Natural killer cell (primary cell): ENCODE measurements at regions not wholly inside any gene's neighbourhood (a gene's known extent, or its start where the extent isn't known, plus 50 kb on each side); places are given as distances from the start of the nearest gene placed in this dataset.

ENCODE experiments used
- ATAC-seq, 3 donors: fragments of 150-1000 bp in 2 of 3; fragments of 200-7000 bp in 1 of 3; cut with Tn5 transposase; 1 replicate in 1 of 3; 2 replicates in 2 of 3; pipeline ENCODE4 v1.10.0; 2021; ENCODE audit warnings: mild to moderate bottlenecking in 2 of 3, moderate library complexity in 2 of 3
- DNase-seq, 2 donors: peaks; one replicate each; pipeline versions ENCODE4 v3.0.0 to v3.0.0-alpha.2; 2013 to 2021; ENCODE audit warnings: mixed read lengths in 1 of 2
- H3K27ac ChIP-seq: one replicate; pipeline ENCODE4 v1.5.1; 2013; ENCODE audit warnings: mild to moderate bottlenecking, low read length
- H3K27me3 ChIP-seq: one replicate; pipeline ENCODE4 v1.6.1; 2013; ENCODE audit warnings: low read length; ENCODE audit not compliant: control insufficient read depth, insufficient read depth
- H3K36me3 ChIP-seq: one replicate; pipeline ENCODE4 v1.6.1; 2013; ENCODE audit warnings: low read length; ENCODE audit not compliant: control insufficient read depth, insufficient read depth
- H3K4me1 ChIP-seq: one replicate; pipeline ENCODE4 v1.6.1; 2013; ENCODE audit warnings: low read length; ENCODE audit not compliant: control insufficient read depth, insufficient read depth
- H3K4me3 ChIP-seq: one replicate; pipeline ENCODE4 v1.5.1; 2013; ENCODE audit warnings: low read length
- H3K9me3 ChIP-seq: one replicate; pipeline ENCODE4 v1.6.1; 2013; ENCODE audit warnings: low read length; ENCODE audit not compliant: control insufficient read depth, insufficient read depth
- H3K27ac Mint-ChIP-seq, 2 donors: one replicate each; pipeline ENCODE4 v1.8.0; 2022; ENCODE audit warnings: mild to moderate bottlenecking in 2 of 2, mixed read lengths in 2 of 2, moderate library complexity in 1 of 2
- H3K27me3 Mint-ChIP-seq, 2 donors: one replicate each; pipeline ENCODE4 v1.8.0; 2022; ENCODE audit warnings: low read depth in 2 of 2, mixed read lengths in 2 of 2
- H3K36me3 Mint-ChIP-seq: one replicate; pipeline ENCODE4 v1.8.0; 2022; ENCODE audit warnings: mixed read lengths
- H3K4me1 Mint-ChIP-seq, 2 donors: one replicate each; pipeline ENCODE4 v1.8.0; 2022; ENCODE audit warnings: mixed read lengths in 2 of 2
- H3K4me3 Mint-ChIP-seq: one replicate; pipeline ENCODE4 v1.8.0; 2022; ENCODE audit warnings: mild to moderate bottlenecking, moderate library complexity, mixed read lengths
- H3K9me3 Mint-ChIP-seq, 2 donors: one replicate each; pipeline ENCODE4 v1.8.0; 2022; ENCODE audit warnings: mixed read lengths in 2 of 2
- WGBS: methylation state at CpG from one replicate; pipeline ENCODE4 v1.1.7; 2013; ENCODE audit warnings: missing lambda C conversion rate; ENCODE audit not compliant: insufficient coverage; 5-methylcytosine and 5-hydroxymethylcytosine counted together
- intact Hi-C: fragments of 100-400 bp; cut with micrococcal nuclease; formaldehyde crosslinking; loops from one replicate; pipeline ENCODE4 v1.14.2; 2022
- TF ChIP-seq, protein P1 (sequence below): fragments of 200-600 bp; IDR thresholded peaks from one replicate; pipeline ENCODE4 v1.8.0; 2022; ENCODE audit warnings: antibody characterized with exemption

DNA sequence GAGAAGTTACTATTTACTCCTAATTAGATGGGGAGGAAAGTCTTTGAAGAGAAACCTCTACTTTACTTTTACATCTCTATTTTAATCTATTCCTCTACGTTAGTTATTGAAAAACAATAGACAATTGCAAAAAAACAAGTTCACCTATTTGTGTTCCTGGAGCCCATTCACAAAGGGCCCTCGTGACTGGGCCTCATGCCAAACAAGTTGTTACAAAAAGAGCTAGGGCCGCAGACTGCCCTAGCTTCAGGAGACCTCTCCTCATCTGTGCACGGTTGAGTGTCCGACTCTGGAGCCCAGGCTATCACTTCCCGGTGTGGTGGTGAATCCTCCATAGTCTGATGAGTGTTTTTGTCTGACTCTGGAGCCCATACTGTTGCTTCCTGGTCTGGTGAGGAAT lies 190.9 kb downstream of the ZNF486 start:
- H3K27ac Mint-ChIP-seq = no peak overlapping the region
- no peak for ATAC-seq
- no peak overlapping the region for H3K4me3 Mint-ChIP-seq
- Histone ChIP-seq H3K36me3 (no peaks in the 10 kb centered on the region), H3K9me3 (peaks cover 3% of the 10 kb centered on the region), H3K27me3 (no peaks in the 10 kb centered on the region), H3K4me1 (no peaks in the 10 kb centered on the region), H3K27ac (no peak overlapping the region), H3K4me3 (no peak overlapping the region)
- TF ChIP-seq, protein P1, sequence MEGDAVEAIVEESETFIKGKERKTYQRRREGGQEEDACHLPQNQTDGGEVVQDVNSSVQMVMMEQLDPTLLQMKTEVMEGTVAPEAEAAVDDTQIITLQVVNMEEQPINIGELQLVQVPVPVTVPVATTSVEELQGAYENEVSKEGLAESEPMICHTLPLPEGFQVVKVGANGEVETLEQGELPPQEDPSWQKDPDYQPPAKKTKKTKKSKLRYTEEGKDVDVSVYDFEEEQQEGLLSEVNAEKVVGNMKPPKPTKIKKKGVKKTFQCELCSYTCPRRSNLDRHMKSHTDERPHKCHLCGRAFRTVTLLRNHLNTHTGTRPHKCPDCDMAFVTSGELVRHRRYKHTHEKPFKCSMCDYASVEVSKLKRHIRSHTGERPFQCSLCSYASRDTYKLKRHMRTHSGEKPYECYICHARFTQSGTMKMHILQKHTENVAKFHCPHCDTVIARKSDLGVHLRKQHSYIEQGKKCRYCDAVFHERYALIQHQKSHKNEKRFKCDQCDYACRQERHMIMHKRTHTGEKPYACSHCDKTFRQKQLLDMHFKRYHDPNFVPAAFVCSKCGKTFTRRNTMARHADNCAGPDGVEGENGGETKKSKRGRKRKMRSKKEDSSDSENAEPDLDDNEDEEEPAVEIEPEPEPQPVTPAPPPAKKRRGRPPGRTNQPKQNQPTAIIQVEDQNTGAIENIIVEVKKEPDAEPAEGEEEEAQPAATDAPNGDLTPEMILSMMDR = no peak
- H3K36me3 Mint-ChIP-seq = no peaks in the 10 kb centered on the region
- WGBS = 95% methylated on average over 6 of the region's 6 CpGs
- H3K9me3 Mint-ChIP-seq = peaks cover 12 to 24% of the 10 kb centered on the region in 2 donors
- no peak for DNase-seq
- no peaks in the 10 kb centered on the region for H3K4me1 Mint-ChIP-seq
- no peaks in the 10 kb centered on the region for H3K27me3 Mint-ChIP-seq
- intact Hi-C loops = no loop called here

DNA sequence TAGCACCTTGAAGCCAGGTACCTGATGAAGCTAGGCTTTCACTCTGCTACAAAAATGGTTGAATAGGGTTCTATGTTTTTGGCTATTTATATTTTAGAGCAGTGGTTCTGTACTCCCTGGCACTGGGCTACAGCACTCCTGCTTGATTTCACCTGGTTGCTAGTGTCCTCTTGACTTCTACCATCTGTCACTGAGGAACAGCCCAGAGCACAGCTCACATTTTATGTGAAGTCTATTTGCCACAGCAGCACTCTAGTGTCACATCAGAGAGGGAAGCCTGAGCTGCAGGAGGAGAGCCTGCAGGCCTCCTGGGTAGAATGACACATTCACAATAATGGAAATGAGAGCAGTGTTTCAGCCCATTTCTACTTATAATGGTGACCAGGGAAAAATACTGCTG lies 184.2 kb downstream of the ZNF486 start:
- ATAC-seq = no peak

GRCh38 chr19:20349206-20349605 lies 182.2 kb downstream of the ZNF486 start:
- no peak overlapping the region for H3K27ac Mint-ChIP-seq
- no peaks in the 10 kb centered on the region for H3K4me1 ChIP-seq
- H3K9me3 Mint-ChIP-seq = peaks cover 0 to 2% of the 10 kb centered on the region in 2 donors
- WGBS = 100% methylated on average over 2 of the region's 2 CpGs
- H3K4me3 Mint-ChIP-seq = no peak overlapping the region
- H3K9me3 ChIP-seq = peaks cover 3% of the 10 kb centered on the region
- intact Hi-C loops = no loop called here
- no peaks in the 10 kb centered on the region for H3K36me3 Mint-ChIP-seq
- no peaks in the 10 kb centered on the region for H3K4me1 Mint-ChIP-seq
- no peak overlapping the region for H3K4me3 ChIP-seq
- DNase-seq = no peak
- no peak for ATAC-seq
- no peaks in the 10 kb centered on the region for H3K27me3 ChIP-seq
- H3K27ac ChIP-seq = no peak overlapping the region
- no peaks in the 10 kb centered on the region for H3K36me3 ChIP-seq
- H3K27me3 Mint-ChIP-seq = no peaks in the 10 kb centered on the region
- TF ChIP-seq, protein P1 = no peak

More for the DNA sequence above, 184.2 kb downstream of the ZNF486 start:
- no peak for DNase-seq
- H3K27ac Mint-ChIP-seq = no peak overlapping the region
- no peaks in the 10 kb centered on the region for H3K36me3 ChIP-seq
- H3K4me3 ChIP-seq = no peak overlapping the region
- no peaks in the 10 kb centered on the region for H3K27me3 ChIP-seq
- TF ChIP-seq, protein P1 = no peak
- H3K36me3 Mint-ChIP-seq = no peaks in the 10 kb centered on the region
- H3K4me3 Mint-ChIP-seq = no peak overlapping the region
- no peak overlapping the region for H3K27ac ChIP-seq
- no peaks in the 10 kb centered on the region for H3K4me1 Mint-ChIP-seq
- peaks cover 3% of the 10 kb centered on the region for H3K9me3 ChIP-seq
- intact Hi-C loops = no loop called here
- peaks cover 0 to 2% of the 10 kb centered on the region in 2 donors for H3K9me3 Mint-ChIP-seq
- H3K4me1 ChIP-seq = no peaks in the 10 kb centered on the region
- H3K27me3 Mint-ChIP-seq = no peaks in the 10 kb centered on the region

DNA sequence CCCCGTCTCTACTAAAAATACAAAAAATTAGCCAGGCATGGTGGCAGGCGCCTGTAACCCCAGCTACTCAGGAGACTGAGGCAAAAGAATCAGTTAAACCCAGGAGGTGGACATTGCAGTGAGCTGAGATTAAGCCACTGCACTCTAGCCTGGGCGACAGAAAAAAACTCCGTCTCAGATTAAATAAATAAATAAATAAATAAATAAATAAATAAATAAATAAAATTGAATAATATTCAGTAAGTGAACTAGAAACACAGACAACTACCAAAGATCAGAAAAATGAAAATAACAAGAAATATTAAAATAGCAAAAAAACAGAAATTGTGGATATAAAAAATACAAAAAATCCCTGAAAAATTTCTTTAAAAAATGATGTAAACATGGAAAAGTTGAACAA lies 172.4 kb downstream of the ZNF486 start:
- 90% methylated on average over 2 of the region's 4 CpGs for WGBS
- Histone ChIP-seq H3K4me1 (no peaks in the 10 kb centered on the region), H3K9me3 (no peaks in the 10 kb centered on the region), H3K27ac (no peak overlapping the region), H3K36me3 (no peaks in the 10 kb centered on the region), H3K4me3 (no peak overlapping the region), H3K27me3 (no peaks in the 10 kb centered on the region)
- ATAC-seq (no peak), DNase-seq (no peak)
- TF ChIP-seq, protein P1 = no peak
- intact Hi-C loops = no loop called here
- no peak overlapping the region for H3K4me3 Mint-ChIP-seq
- H3K27me3 Mint-ChIP-seq = no peaks in the 10 kb centered on the region
- H3K36me3 Mint-ChIP-seq = no peaks in the 10 kb centered on the region
- H3K27ac Mint-ChIP-seq = no peak overlapping the region
- H3K4me1 Mint-ChIP-seq = no peaks in the 10 kb centered on the region
- peaks cover 0 to 13% of the 10 kb centered on the region in 2 donors for H3K9me3 Mint-ChIP-seq
